Ovary (tissue), 7 donors: ENCODE measurements at regions not wholly inside any gene's neighbourhood (a gene's known extent, or its start where the extent isn't known, plus 50 kb on each side); places are given as distances from the start of the nearest gene placed in this dataset.

Experiments used
- DNase-seq, 5 donors: peaks; one replicate each; pipeline ENCODE4 v3.0.0-alpha.2; 2019 to 2020
- H3K27ac ChIP-seq, 2 donors: fragments of 200-600 bp; one replicate each; pipeline versions ENCODE4 v1.5.1 to v1.8.0; 2019 to 2022
- H3K27me3 ChIP-seq: fragments of 200-600 bp; one replicate; pipeline ENCODE4 v1.8.0; 2022
- H3K36me3 ChIP-seq: fragments of 200-600 bp; sonication (generic); one replicate; pipeline ENCODE4 v1.5.1; 2019
- H3K4me1 ChIP-seq: one replicate; pipeline ENCODE4 v1.8.1; 2013; ENCODE audit warnings: mild to moderate bottlenecking, moderate library complexity; ENCODE audit not compliant: insufficient read depth
- H3K4me3 ChIP-seq: fragments of 200-600 bp; sonication (generic); one replicate; pipeline ENCODE4 v1.5.1; 2017
- H3K9me3 ChIP-seq, 2 donors: fragments of 200-600 bp in 1 of 2; sonication (generic) in 1 of 2; one replicate each; pipeline versions ENCODE4 v1.5.1 to v1.8.1; 2013 to 2019; ENCODE audit warnings: mild to moderate bottlenecking in 1 of 2, moderate library complexity in 1 of 2
- EP300 ChIP-seq: sonication (generic); formaldehyde crosslinking; IDR thresholded peaks from one replicate; pipeline ENCODE4 v1.6.1; 2017; ENCODE audit warnings: antibody characterized with exemption
- POLR2A ChIP-seq: fragments of 450-650 bp; IDR thresholded peaks from one replicate; pipeline ENCODE4 v1.6.1; 2017; ENCODE audit warnings: antibody characterized with exemption, mild to moderate bottlenecking, moderate library complexity
- WGBS, 3 donors: extraction: QIAGEN DNeasy Blood & Tissue Kit in 1 of 3; methylation state at CpG; one replicate each; pipeline versions ENCODE4 v1.1.5 to v1.1.7; 2013 to 2017; 5-methylcytosine and 5-hydroxymethylcytosine counted together
- intact Hi-C, 4 donors: fragments of 100-400 bp; cut with DNase I; formaldehyde crosslinking; loops; one replicate each; pipeline versions ENCODE4 v1.11.0 to v1.15.1; 2022 to 2023
- TF ChIP-seq, protein P1 (sequence below), 3 donors: fragments of 450-650 bp in 2 of 3; fragments of 200-600 bp in 1 of 3; IDR thresholded peaks; one replicate each; pipeline versions ENCODE4 v1.5.1 to v1.8.0; 2016 to 2022; ENCODE audit warnings: antibody characterized with exemption in 3 of 3, mild to moderate bottlenecking in 1 of 3
- donor health status: DM: no; HTN: no; CAD: no; lungs with moderate emphysema.
- donor health status: DM: no; HTN: no; CAD: no.
- donor health status: Bipolar disorder and iron deficiency.
- donor health status: DM: no; HTN: no; CAD: no.
- donor health status: DM: yes; HTN: yes; CAD: no.

DNA sequence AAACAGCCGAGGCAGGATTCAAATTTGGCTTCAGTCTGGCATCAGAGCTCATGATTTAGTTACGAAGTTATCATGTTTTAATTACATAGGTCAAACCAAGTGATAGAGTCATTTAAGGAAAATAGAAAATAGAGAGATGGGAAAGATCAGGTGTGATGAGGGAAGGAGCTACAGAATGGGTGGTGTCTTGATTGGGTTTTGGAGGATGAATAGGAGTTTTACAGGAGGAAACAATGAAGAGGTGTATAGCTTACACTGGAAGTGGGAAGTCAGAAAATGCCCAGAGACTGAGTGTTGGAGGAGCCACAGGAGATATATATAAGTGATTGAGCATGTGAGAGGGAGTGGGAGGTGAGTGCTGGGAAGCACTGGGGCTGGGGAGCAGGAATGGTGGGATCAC, 264.2 kb upstream of the TNP1 start:
- Histone ChIP-seq H3K27ac (no peak overlapping the region), H3K9me3 (no peaks in the 10 kb centered on the region), H3K4me1 (no peaks in the 10 kb centered on the region), H3K4me3 (no peak overlapping the region), H3K27me3 (no peaks in the 10 kb centered on the region), H3K36me3 (no peaks in the 10 kb centered on the region)
- intact Hi-C loops = no loop called here
- TF ChIP-seq EP300 (no peak), POLR2A (no peak)
- TF ChIP-seq, protein P1, sequence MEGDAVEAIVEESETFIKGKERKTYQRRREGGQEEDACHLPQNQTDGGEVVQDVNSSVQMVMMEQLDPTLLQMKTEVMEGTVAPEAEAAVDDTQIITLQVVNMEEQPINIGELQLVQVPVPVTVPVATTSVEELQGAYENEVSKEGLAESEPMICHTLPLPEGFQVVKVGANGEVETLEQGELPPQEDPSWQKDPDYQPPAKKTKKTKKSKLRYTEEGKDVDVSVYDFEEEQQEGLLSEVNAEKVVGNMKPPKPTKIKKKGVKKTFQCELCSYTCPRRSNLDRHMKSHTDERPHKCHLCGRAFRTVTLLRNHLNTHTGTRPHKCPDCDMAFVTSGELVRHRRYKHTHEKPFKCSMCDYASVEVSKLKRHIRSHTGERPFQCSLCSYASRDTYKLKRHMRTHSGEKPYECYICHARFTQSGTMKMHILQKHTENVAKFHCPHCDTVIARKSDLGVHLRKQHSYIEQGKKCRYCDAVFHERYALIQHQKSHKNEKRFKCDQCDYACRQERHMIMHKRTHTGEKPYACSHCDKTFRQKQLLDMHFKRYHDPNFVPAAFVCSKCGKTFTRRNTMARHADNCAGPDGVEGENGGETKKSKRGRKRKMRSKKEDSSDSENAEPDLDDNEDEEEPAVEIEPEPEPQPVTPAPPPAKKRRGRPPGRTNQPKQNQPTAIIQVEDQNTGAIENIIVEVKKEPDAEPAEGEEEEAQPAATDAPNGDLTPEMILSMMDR (IDR thresholded peaks at IDR 0.05) = no peak
- 92 to 94% (median 92%) methylated on average over 2 of the region's 2 CpGs for WGBS, 3 donors
- DNase-seq = no peak

DNA sequence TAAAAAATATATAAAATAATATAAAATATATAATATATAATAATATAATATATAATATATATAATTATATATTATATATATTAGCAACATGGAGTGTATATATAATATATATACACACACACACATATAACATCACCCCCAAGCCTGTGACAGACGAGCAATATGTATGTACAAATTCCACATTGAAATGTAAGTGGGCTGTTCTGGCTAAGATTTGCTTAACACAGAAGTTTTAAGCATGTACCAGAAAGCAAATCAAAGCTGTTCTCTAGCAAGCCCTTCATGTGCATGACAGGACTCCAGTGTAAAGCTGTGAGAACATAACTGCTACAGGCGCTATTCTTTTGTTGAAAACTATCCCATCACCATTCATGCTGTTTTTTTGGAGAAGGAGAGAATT, 261.7 kb upstream of the TNP1 start:
- Histone ChIP-seq H3K9me3 (no peaks in the 10 kb centered on the region), H3K27ac (no peak overlapping the region), H3K27me3 (no peaks in the 10 kb centered on the region), H3K4me3 (no peak overlapping the region), H3K4me1 (no peaks in the 10 kb centered on the region), H3K36me3 (no peaks in the 10 kb centered on the region)
- DNase-seq = no peak
- TF ChIP-seq, protein P1 (IDR thresholded peaks at IDR 0.05) = no peak
- TF ChIP-seq EP300 = no peak
- TF ChIP-seq POLR2A = no peak
- intact Hi-C loops = no loop called here
- whole genome bisulfite sequencing, 3 donors = 68 to 99% (median 69%) methylated on average over 2 of the region's 2 CpGs

DNA sequence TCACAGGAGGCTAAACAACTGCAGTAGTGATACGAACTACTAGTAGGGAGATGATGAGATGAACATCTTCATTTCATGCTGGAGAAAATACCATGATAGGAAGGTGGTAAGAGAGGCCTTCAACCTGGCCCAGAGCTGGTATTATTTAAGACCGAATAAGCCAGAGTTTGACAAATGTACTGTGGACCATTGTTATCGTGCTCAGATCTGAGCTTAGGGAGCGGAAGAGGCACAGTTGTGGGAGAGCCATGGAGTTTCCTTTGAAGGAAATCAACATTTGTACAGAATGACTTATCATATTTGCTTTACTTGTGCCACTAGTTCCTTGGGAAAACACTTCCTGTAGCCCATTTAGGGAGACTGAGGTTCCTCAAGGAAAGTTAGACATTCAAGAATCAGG, 260.6 kb upstream of the TNP1 start:
- TF ChIP-seq EP300 = no peak
- TF ChIP-seq, protein P1 (IDR thresholded peaks at IDR 0.05) = no peak
- no peak for TF ChIP-seq POLR2A
- H3K27ac ChIP-seq = no peak overlapping the region
- 94 to 97% (median 97%) methylated on average over 4 of the region's 4 CpGs for WGBS, 3 donors
- H3K9me3 ChIP-seq = no peaks in the 10 kb centered on the region
- no peaks in the 10 kb centered on the region for H3K27me3 ChIP-seq
- H3K36me3 ChIP-seq = no peaks in the 10 kb centered on the region
- intact Hi-C loops = no loop called here
- no peak overlapping the region for H3K4me3 ChIP-seq
- no peak for DNase-seq
- H3K4me1 ChIP-seq = no peaks in the 10 kb centered on the region

DNA sequence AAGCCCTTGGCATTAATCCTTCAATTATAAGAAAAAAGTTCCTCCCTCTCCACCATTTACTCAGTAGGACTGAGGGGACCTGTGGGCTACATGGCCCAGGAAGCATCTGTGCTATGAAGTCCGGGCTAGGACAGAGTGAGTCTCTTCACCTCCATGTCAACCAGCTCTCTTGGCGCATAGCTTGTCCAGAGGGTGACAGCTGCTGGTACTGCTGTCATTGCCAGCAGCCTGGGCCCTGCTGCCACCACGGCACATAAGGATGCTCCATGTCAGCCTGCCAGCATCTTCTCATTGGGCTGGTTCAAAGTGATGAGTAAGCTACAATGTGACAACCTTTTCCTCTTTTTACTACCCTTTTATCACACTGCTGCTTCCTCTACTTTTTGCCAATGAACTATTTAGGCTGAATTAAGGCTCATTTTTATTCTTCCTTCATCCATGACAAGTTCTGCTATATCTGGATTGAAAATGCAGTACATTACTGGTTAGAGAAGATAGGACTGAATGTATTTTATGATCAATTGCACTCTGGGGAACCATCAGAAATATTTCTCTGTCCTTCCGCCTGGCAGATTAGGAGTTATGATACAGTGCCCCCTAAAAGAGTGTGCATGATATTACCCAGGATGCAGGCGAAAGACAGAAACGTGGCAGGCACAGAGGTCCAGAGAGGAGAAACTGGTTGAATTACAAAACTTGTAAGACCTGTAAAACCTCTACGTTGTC, 258.9 kb upstream of the TNP1 start:
- Histone ChIP-seq H3K9me3 (no peaks in the 10 kb centered on the region), H3K36me3 (no peaks in the 10 kb centered on the region), H3K27ac (no peak overlapping the region), H3K4me1 (no peaks in the 10 kb centered on the region), H3K27me3 (no peaks in the 10 kb centered on the region), H3K4me3 (no peak overlapping the region)
- no peak for DNase-seq
- intact Hi-C loops = no loop called here
- WGBS, 3 donors = 84 to 95% (median 88%) methylated on average over 7 of the region's 7 CpGs
- TF ChIP-seq POLR2A (no peak), EP300 (no peak)
- TF ChIP-seq, protein P1 (IDR thresholded peaks at IDR 0.05) = no peak
